ENCODE measurements at regions not wholly inside any gene's neighbourhood (a gene's known extent, or its start where the extent isn't known, plus 50 kb on each side); places are given as distances from the start of the nearest gene placed in this dataset.

GRCh38 chr21:23817337-23817736, 1789.9 kb downstream of the MRPL39 start:
- TF ChIP-seq CTCF (IDR thresholded peaks at IDR 0.05) (no peak), PHF8 (IDR thresholded peaks at IDR 0.05; ENCODE audit: borderline replicate concordance, low read depth) (no peak)
- TF ChIP-seq, protein P1, sequence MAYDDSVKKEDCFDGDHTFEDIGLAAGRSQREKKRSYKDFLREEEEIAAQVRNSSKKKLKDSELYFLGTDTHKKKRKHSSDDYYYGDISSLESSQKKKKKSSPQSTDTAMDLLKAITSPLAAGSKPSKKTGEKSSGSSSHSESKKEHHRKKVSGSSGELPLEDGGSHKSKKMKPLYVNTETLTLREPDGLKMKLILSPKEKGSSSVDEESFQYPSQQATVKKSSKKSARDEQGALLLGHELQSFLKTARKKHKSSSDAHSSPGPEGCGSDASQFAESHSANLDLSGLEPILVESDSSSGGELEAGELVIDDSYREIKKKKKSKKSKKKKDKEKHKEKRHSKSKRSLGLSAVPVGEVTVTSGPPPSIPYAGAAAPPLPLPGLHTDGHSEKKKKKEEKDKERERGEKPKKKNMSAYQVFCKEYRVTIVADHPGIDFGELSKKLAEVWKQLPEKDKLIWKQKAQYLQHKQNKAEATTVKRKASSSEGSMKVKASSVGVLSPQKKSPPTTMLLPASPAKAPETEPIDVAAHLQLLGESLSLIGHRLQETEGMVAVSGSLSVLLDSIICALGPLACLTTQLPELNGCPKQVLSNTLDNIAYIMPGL (CRISPR knock-in tag; IDR thresholded peaks at IDR 0.05; ENCODE audit: borderline replicate concordance) = no peak

Data from A549 (cell line).